ENCODE measurements at regions not wholly inside any gene's neighbourhood (a gene's known extent, or its start where the extent isn't known, plus 50 kb on each side); places are given as distances from the start of the nearest gene placed in this dataset.

DNA sequence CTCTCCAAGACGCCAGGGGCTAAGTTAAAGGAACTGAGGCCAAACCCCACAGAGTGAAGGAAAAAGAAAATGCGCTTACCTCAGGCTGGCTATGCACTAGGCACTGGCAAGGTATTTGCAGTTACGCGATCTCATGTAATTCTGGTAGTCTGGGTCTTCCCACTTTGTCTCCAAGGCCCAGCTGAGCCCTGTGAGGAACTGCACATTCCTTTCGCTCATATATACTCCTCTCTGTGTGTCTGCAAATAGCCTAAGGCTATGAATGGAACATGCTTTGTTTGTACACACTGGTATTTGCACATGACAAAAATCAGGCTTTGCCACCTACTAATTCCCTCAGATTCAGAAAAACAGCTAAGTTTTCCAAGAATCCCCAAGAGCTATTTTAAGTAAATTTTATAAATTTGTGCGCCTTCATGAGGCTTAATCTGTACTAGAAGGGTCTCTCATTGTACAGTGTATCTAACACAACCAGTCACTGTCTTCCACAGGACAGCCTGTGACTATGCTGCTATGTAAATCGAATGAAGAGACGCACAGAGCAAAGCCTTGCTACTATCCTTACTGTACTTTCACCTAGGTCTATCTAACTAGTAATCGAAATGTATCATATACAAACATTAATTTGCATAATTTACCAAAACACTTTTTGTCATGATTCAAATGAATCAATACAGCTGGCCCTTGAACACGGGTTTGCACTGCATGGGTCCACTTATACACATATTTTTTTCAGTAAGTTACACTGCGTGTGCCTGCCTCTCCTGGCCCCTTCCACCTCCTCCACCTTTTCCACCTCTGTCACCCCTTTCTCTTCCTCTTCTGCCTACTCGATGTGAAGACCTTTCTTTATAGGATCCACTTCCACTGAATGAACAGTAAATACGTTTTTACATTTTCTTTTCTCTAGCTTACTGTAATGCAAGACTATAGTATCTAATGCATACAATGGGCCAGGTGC, 87.0 kb downstream of the SIPA1L2 start:
- no peak for FAIRE-seq
- TF ChIP-seq ETV6 (IDR thresholded peaks at IDR 0.05; ENCODE audit: borderline replicate concordance in 1 of 2, low read depth in 2 of 2, low read length in 1 of 2) (no peak), ETV6 (CRISPR knock-in tag; IDR thresholded peaks at IDR 0.05; ENCODE audit: borderline replicate concordance) (no peak), ZKSCAN8 (CRISPR knock-in tag; IDR thresholded peaks at IDR 0.05) (no peak), ZFPM2 (CRISPR knock-in tag; IDR thresholded peaks at IDR 0.05) (no peak), ZNF830 (CRISPR knock-in tag; IDR thresholded peaks at IDR 0.05) (no peak), MTA3 (IDR thresholded peaks at IDR 0.05; ENCODE audit: borderline replicate concordance) (no peak), CEBPG (CRISPR knock-in tag; IDR thresholded peaks at IDR 0.05) (no peak), CEBPG (tag; conservative IDR thresholded peaks at IDR 0.05 in 1 of 2, IDR thresholded peaks at IDR 0.05 in 1 of 2) (no peak), DDX20 (tag; IDR thresholded peaks at IDR 0.05; ENCODE audit: low read depth) (no peak), ZNF561 (CRISPR knock-in tag; conservative IDR thresholded peaks at IDR 0.05) (no peak), ZFP30 (CRISPR knock-in tag; IDR thresholded peaks at IDR 0.05; ENCODE audit: borderline replicate concordance) (no peak), ZNF57 (CRISPR knock-in tag; IDR thresholded peaks at IDR 0.05) (no peak), NR1H2 (CRISPR knock-in tag; IDR thresholded peaks at IDR 0.05) (no peak), TSC22D4 (tag; IDR thresholded peaks at IDR 0.05) (no peak), BACH1 (tag; IDR thresholded peaks at IDR 0.05) (no peak), ZNF696 (CRISPR knock-in tag; conservative IDR thresholded peaks at IDR 0.05) (no peak), ZNF253 (CRISPR knock-in tag; conservative IDR thresholded peaks at IDR 0.05) (no peak), NFE2 (IDR thresholded peaks at IDR 0.05; ENCODE audit: low read depth) (no peak)
- TF ChIP-seq, protein P1, sequence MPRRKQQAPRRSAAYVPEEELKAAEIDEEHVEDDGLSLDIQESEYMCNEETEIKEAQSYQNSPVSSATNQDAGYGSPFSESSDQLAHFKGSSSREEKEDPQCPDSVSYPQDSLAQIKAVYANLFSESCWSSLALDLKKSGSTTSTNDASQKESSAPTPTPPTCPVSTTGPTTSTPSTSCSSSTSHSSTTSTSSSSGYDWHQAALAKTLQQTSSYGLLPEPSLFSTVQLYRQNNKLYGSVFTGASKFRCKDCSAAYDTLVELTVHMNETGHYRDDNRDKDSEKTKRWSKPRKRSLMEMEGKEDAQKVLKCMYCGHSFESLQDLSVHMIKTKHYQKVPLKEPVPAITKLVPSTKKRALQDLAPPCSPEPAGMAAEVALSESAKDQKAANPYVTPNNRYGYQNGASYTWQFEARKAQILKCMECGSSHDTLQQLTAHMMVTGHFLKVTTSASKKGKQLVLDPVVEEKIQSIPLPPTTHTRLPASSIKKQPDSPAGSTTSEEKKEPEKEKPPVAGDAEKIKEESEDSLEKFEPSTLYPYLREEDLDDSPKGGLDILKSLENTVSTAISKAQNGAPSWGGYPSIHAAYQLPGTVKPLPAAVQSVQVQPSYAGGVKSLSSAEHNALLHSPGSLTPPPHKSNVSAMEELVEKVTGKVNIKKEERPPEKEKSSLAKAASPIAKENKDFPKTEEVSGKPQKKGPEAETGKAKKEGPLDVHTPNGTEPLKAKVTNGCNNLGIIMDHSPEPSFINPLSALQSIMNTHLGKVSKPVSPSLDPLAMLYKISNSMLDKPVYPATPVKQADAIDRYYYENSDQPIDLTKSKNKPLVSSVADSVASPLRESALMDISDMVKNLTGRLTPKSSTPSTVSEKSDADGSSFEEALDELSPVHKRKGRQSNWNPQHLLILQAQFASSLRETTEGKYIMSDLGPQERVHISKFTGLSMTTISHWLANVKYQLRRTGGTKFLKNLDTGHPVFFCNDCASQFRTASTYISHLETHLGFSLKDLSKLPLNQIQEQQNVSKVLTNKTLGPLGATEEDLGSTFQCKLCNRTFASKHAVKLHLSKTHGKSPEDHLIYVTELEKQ (CRISPR knock-in tag; IDR thresholded peaks at IDR 0.05) = no peak

More for the DNA sequence above, 87.0 kb downstream of the SIPA1L2 start:
- CTCF ChIA-PET (ENCODE audit: low intra/inter-chr PET ratio) = no interaction called here
- WGBS (ENCODE audit: insufficient coverage, low coverage, missing lambda C conversion rate) = 2% methylated on average over 13 of the region's 13 CpGs
- Histone ChIP-seq H3K9me3 (replicated peaks; ENCODE audit: control insufficient read depth, insufficient read depth, low read depth, low read length) (no peaks in the 10 kb centered on the region), H3K27ac (ENCODE audit: extremely low read depth, low read depth, low read length) (no peak overlapping the region), H3K4me3 (no peak overlapping the region), H3K36me3 (ENCODE audit: control insufficient read depth, insufficient read depth, low read length) (no peaks in the 10 kb centered on the region), H3K27me3 (ENCODE audit: control insufficient read depth in 2 of 2, insufficient read depth in 2 of 2, low read length in 2 of 2) (no peaks in the 10 kb centered on the region; a peak in 2 of 5 replicates), H3K79me2 (ENCODE audit: control insufficient read depth, insufficient read depth, low read length) (no peaks in the 10 kb centered on the region), H2AFZ (ENCODE audit: low read depth, low read length) (no peak overlapping the region), H4K20me1 (replicated peaks; ENCODE audit: control insufficient read depth, insufficient read depth, low read length) (no peaks in the 10 kb centered on the region), H3K9ac (ENCODE audit: insufficient read depth in 1 of 2, low read depth in 2 of 2, low read length in 2 of 2) (no peak overlapping the region), H3K4me2 (ENCODE audit: insufficient read depth, low read length) (no peak overlapping the region), H3K4me1 (replicated peaks in 1 of 2; ENCODE audit: control insufficient read depth in 2 of 2, insufficient read depth in 2 of 2, low read length in 2 of 2) (no peaks in the 10 kb centered on the region), H3K9me1 (ENCODE audit: control insufficient read depth, insufficient read depth, low read length) (no peaks in the 10 kb centered on the region)
- in situ Hi-C loops (cut with MboI) = no loop called here
- no peak for ATAC-seq
- no TSS peak for BruUV-seq (replicated peaks)
- DNase-seq (ENCODE audit: extremely low read depth in 1 of 4, low spot score in 3 of 4) = no peak
- intact Hi-C loops (cut with micrococcal nuclease) = no loop called here
- POLR2A ChIA-PET = interaction anchor here (0.6 to 0.9 kb wide), 2 partner anchors 9 to 290 kb away, joined by 3 to 4 read pairs; no protein-coding TSS in a partner anchor

All from K562 (cell line).